ENCODE measurements at regions not wholly inside any gene's neighbourhood (a gene's known extent, or its start where the extent isn't known, plus 50 kb on each side); places are given as distances from the start of the nearest gene placed in this dataset.
A peak's percentile ranks its signal among the peaks of the same experiment; 100 is the strongest.

DNA sequence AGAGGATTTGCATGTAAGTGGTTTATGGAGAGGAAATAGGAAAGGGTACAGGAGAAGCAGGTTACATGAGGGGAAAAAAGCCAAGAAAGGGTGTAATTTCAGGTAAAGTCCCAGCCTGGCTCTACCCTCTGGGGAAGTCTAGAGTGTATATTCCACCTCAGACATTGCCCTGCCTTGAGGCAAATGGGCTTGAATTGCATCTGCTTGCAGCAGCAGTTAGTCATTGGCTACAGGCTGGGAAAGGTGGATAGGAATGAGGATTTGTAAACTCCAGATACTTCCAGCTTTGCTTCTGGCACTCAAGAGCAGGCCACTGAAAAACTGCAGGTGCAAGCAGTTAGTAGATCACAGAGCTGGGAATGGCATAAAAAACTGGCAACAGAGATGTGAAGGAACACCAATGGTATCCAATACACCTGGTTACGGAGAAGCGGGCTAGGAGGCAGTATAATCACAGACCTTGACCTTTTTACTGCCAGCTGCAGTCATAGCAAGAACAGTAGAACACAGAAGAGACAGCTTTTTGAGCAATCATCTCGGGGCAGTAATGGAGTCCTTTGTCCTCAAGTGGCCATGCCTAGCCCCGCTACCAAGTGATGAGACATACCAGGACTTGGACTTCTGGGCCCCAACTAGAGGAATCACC lies 226.9 kb upstream of the NRIP1 start:
- H3K36me3 Mint-ChIP-seq (ENCODE audit: low read depth, unreplicated experiment): no peaks in the 10 kb centered on the region
- Histone ChIP-seq H3K36me3 (ENCODE audit: insufficient read depth, low read length) (no peaks in the 10 kb centered on the region), H3K4me3 (ENCODE audit: insufficient read depth, low read depth, low read length) (no peak overlapping the region), H3K4me1 (ENCODE audit: insufficient read depth, low read length) (peaks cover 4% of the 10 kb centered on the region), H4K20me1 (ENCODE audit: insufficient read depth, low read length) (no peaks in the 10 kb centered on the region), H3K9me3 (ENCODE audit: insufficient read depth, low read depth, low read length) (no peaks in the 10 kb centered on the region), H2AFZ (ENCODE audit: low read depth, low read length) (no peak overlapping the region), H3K27me3 (ENCODE audit: insufficient read depth, low read length) (no peaks in the 10 kb centered on the region), H3K9ac (ENCODE audit: low read length) (no peak overlapping the region), H3K4me2 (ENCODE audit: low read length) (no peak overlapping the region), H3K27ac (ENCODE audit: low read depth, low read length) (no peak overlapping the region), H3K79me2 (ENCODE audit: insufficient read depth, low read length) (no peaks in the 10 kb centered on the region)
- FAIRE-seq (no peak), DNase-seq (ENCODE audit: low read depth) (no peak)
- H3K4me3 Mint-ChIP-seq (ENCODE audit: unreplicated experiment): no peak overlapping the region
- no peaks in the 10 kb centered on the region for H3K9me3 Mint-ChIP-seq (ENCODE audit: unreplicated experiment)
- peak overlapping the region; percentile 63 for H3K27ac Mint-ChIP-seq (ENCODE audit: unreplicated experiment)
- H3K4me1 Mint-ChIP-seq (ENCODE audit: low read depth, unreplicated experiment): peaks cover 29% of the 10 kb centered on the region
- H3K27me3 Mint-ChIP-seq (ENCODE audit: low read depth, unreplicated experiment): no peaks in the 10 kb centered on the region
- no peak for TF ChIP-seq EZH2 (IDR thresholded peaks at IDR 0.05; ENCODE audit: insufficient read depth, low read length)
- TF ChIP-seq, protein P1, sequence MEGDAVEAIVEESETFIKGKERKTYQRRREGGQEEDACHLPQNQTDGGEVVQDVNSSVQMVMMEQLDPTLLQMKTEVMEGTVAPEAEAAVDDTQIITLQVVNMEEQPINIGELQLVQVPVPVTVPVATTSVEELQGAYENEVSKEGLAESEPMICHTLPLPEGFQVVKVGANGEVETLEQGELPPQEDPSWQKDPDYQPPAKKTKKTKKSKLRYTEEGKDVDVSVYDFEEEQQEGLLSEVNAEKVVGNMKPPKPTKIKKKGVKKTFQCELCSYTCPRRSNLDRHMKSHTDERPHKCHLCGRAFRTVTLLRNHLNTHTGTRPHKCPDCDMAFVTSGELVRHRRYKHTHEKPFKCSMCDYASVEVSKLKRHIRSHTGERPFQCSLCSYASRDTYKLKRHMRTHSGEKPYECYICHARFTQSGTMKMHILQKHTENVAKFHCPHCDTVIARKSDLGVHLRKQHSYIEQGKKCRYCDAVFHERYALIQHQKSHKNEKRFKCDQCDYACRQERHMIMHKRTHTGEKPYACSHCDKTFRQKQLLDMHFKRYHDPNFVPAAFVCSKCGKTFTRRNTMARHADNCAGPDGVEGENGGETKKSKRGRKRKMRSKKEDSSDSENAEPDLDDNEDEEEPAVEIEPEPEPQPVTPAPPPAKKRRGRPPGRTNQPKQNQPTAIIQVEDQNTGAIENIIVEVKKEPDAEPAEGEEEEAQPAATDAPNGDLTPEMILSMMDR (IDR thresholded peaks at IDR 0.05; ENCODE audit: insufficient read depth, low read depth, low read length): no peak

- Mint-ChIP-seq H3K9me3 (ENCODE audit: unreplicated experiment) (no peaks in the 10 kb centered on the region), H3K27me3 (ENCODE audit: low read depth, unreplicated experiment) (no peaks in the 10 kb centered on the region), H3K4me1 (ENCODE audit: low read depth, unreplicated experiment) (peaks cover 29% of the 10 kb centered on the region), H3K36me3 (ENCODE audit: low read depth, unreplicated experiment) (no peaks in the 10 kb centered on the region), H3K4me3 (ENCODE audit: unreplicated experiment) (no peak overlapping the region), H3K27ac (ENCODE audit: unreplicated experiment) (peak overlapping the region; percentile 93)
- DNase-seq (ENCODE audit: low read depth) (peak; percentile 96), FAIRE-seq (peak; percentile 89)
- no peaks in the 10 kb centered on the region for H3K27me3 ChIP-seq (ENCODE audit: insufficient read depth, low read length)
- H4K20me1 ChIP-seq (ENCODE audit: insufficient read depth, low read length): no peaks in the 10 kb centered on the region
- peak overlapping the region; percentile 48 for H3K4me2 ChIP-seq (ENCODE audit: low read length)
- no peak overlapping the region for H3K4me3 ChIP-seq (ENCODE audit: insufficient read depth, low read depth, low read length)
- no peak overlapping the region for H3K9ac ChIP-seq (ENCODE audit: low read length)
- peaks cover 4% of the 10 kb centered on the region for H3K4me1 ChIP-seq (ENCODE audit: insufficient read depth, low read length)
- H3K36me3 ChIP-seq (ENCODE audit: insufficient read depth, low read length): no peaks in the 10 kb centered on the region
- H3K9me3 ChIP-seq (ENCODE audit: insufficient read depth, low read depth, low read length): no peaks in the 10 kb centered on the region
- H3K79me2 ChIP-seq (ENCODE audit: insufficient read depth, low read length): no peaks in the 10 kb centered on the region
- no peak for TF ChIP-seq EZH2 (IDR thresholded peaks at IDR 0.05; ENCODE audit: insufficient read depth, low read length)
- TF ChIP-seq, protein P1 (IDR thresholded peaks at IDR 0.05; ENCODE audit: insufficient read depth, low read depth, low read length): no peak
- peak overlapping the region; percentile 22 for H2AFZ ChIP-seq (ENCODE audit: low read depth, low read length)
- peak overlapping the region; percentile 40 for H3K27ac ChIP-seq (ENCODE audit: low read depth, low read length)
Measured at GRCh38 chr21:15293240-15293639, 228.4 kb upstream of the NRIP1 start.

DNA sequence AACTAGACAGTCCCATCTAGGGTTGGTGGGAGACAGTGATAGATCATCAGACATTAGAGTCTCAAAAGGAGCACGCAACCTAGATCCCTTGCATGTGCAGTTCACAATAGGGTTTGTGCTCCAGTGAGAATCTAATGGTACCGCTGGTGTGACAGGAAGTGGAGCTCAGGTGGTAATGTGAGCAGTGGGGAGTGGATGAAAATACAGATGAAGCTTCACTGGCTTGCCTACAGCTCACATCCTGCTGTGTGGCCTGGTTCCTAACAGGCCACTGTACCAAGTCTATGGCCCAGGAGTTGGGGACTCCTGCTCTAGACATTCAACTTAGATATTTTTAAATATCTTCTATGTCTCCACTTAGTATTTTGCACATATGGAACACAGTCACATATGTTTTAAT lies 231.1 kb upstream of the NRIP1 start:
- Histone ChIP-seq H3K9ac (ENCODE audit: low read length) (no peak overlapping the region), H4K20me1 (ENCODE audit: insufficient read depth, low read length) (no peaks in the 10 kb centered on the region), H3K27ac (ENCODE audit: low read depth, low read length) (no peak overlapping the region), H3K79me2 (ENCODE audit: insufficient read depth, low read length) (no peaks in the 10 kb centered on the region), H3K27me3 (ENCODE audit: insufficient read depth, low read length) (no peaks in the 10 kb centered on the region), H3K4me1 (ENCODE audit: insufficient read depth, low read length) (peaks cover 4% of the 10 kb centered on the region), H3K4me2 (ENCODE audit: low read length) (no peak overlapping the region), H2AFZ (ENCODE audit: low read depth, low read length) (no peak overlapping the region), H3K9me3 (ENCODE audit: insufficient read depth, low read depth, low read length) (no peaks in the 10 kb centered on the region), H3K36me3 (ENCODE audit: insufficient read depth, low read length) (no peaks in the 10 kb centered on the region), H3K4me3 (ENCODE audit: insufficient read depth, low read depth, low read length) (no peak overlapping the region)
- Mint-ChIP-seq H3K27ac (ENCODE audit: unreplicated experiment) (no peak overlapping the region), H3K4me3 (ENCODE audit: unreplicated experiment) (no peak overlapping the region), H3K36me3 (ENCODE audit: low read depth, unreplicated experiment) (no peaks in the 10 kb centered on the region), H3K27me3 (ENCODE audit: low read depth, unreplicated experiment) (no peaks in the 10 kb centered on the region), H3K4me1 (ENCODE audit: low read depth, unreplicated experiment) (peaks cover 29% of the 10 kb centered on the region), H3K9me3 (ENCODE audit: unreplicated experiment) (no peaks in the 10 kb centered on the region)
- DNase-seq (ENCODE audit: low read depth) (no peak), FAIRE-seq (no peak)
- TF ChIP-seq EZH2 (IDR thresholded peaks at IDR 0.05; ENCODE audit: insufficient read depth, low read length): no peak
- TF ChIP-seq, protein P1 (IDR thresholded peaks at IDR 0.05; ENCODE audit: insufficient read depth, low read depth, low read length): no peak

All from astrocyte (in vitro differentiated cells and primary cell).